HCT116 (cell line): ENCODE measurements at regions not wholly inside any gene's neighbourhood (a gene's known extent, or its start where the extent isn't known, plus 50 kb on each side); places are given as distances from the start of the nearest gene placed in this dataset.

Experiments used
- ATAC-seq: fragments of 200-7000 bp; cut with Tn5 transposase; 2 replicates; pipeline ENCODE4 v1.9.1; 2020; ENCODE audit warnings: mild to moderate bottlenecking, moderate library complexity
- BruUV-seq: library from RNA; stranded (reverse); fragments of 400-500 nt; replicated peaks from 2 replicates; lab custom pipeline; 2021; lab: Mats Ljungman, UMichigan
- CTCF ChIA-PET: fragments of 300-600 bp; sonication (Branson Sonifier 250); formaldehyde crosslinking; loops from one replicate; lab custom pipeline; 2021; ENCODE audit warnings: antibody characterized with exemption; lab: Charles Lee
- POLR2A ChIA-PET: fragments of 300-600, 350-600 bp; sonication (Branson Sonifier 250); formaldehyde crosslinking; loops from one replicate; lab custom pipeline; 2021; ENCODE audit warnings: antibody characterized with exemption; lab: Charles Lee
- RAD21 ChIA-PET, 2 experiments: fragments of 300-600 bp; sonication (Branson Sonifier 250); formaldehyde crosslinking; loops; one replicate each; lab custom pipeline; 2023; ENCODE audit warnings: low total read pairs in 2 of 2; ENCODE audit not compliant: uncharacterized antibody in 2 of 2, unreplicated experiment in 2 of 2, low non-redundant PET in 1 of 2; lab: Charles Lee
- DNase-seq: peaks from one replicate; pipeline ENCODE4 v3.0.0-alpha.2; 2010; ENCODE audit warnings: low read depth, low spot score
- H2AFZ ChIP-seq: fragments of 200-600 bp; shearing (Covaris generic), sonication (generic); 2 replicates; pipeline ENCODE4 v1.6.1; 2017; ENCODE audit warnings: low read depth, mixed run types, mixed read lengths, antibody characterized with exemption, low read length; ENCODE audit not compliant: poor library complexity, severe bottlenecking
- H3K27ac ChIP-seq: 2 replicates; pipeline ENCODE4 v1.5.1; 2012; ENCODE audit warnings: low read depth, low read length
- H3K27me3 ChIP-seq: fragments of 200-600 bp; sonication (generic); 2 replicates; pipeline ENCODE4 v1.6.1; 2016; ENCODE audit warnings: mixed run types, low read length, mixed read lengths; ENCODE audit not compliant: insufficient read depth
- H3K36me3 ChIP-seq, 2 experiments: fragments of 200-500 bp in 1 of 2; fragments of 200-600 bp in 1 of 2; sonication (Bioruptor generic) in 1 of 2; sonication (generic) in 1 of 2; 2 replicates each; pipeline versions ENCODE4 v1.5.1 to v1.6.1; 2014 to 2016; ENCODE audit warnings: low read length in 2 of 2, inconsistent platforms in 1 of 2, mixed read lengths in 1 of 2, mixed run types in 1 of 2; ENCODE audit not compliant: insufficient read depth in 2 of 2, control insufficient read depth in 1 of 2
- H3K4me1 ChIP-seq, 2 experiments: fragments of 200-600 bp in 1 of 2; sonication (generic) in 1 of 2; 2 replicates each; pipeline versions ENCODE4 v1.5.1 to v1.6.1; 2012 to 2017; ENCODE audit warnings: low read length in 2 of 2, inconsistent platforms in 1 of 2, mild to moderate bottlenecking in 1 of 2, mixed read lengths in 1 of 2, mixed run types in 1 of 2, moderate library complexity in 1 of 2; ENCODE audit not compliant: insufficient read depth in 2 of 2, control insufficient read depth in 1 of 2
- H3K4me2 ChIP-seq: fragments of 200-600 bp; sonication (generic); 2 replicates; pipeline ENCODE4 v1.6.1; 2017; ENCODE audit warnings: mixed run types, low read length, mixed read lengths
- H3K4me3 ChIP-seq, 2 experiments: fragments of 200-600 bp in 1 of 2; sonication (generic) in 1 of 2; replicated peaks in 1 of 2; 2 replicates each; pipeline ENCODE4 v1.5.1; 2011 to 2016; ENCODE audit warnings: low read length in 2 of 2, control low read depth in 1 of 2, low read depth in 1 of 2, mild to moderate bottlenecking in 1 of 2, mixed read lengths in 1 of 2, mixed run types in 1 of 2
- H3K79me2 ChIP-seq: fragments of 200-600 bp; sonication (generic); 2 replicates; pipeline ENCODE4 v1.6.1; 2017; ENCODE audit warnings: mild to moderate bottlenecking, mixed run types, low read length, moderate library complexity, mixed read lengths; ENCODE audit not compliant: insufficient read depth
- H3K9ac ChIP-seq: fragments of 200-600 bp; sonication (generic); 2 replicates; pipeline ENCODE4 v1.6.1; 2016; ENCODE audit warnings: low read length, mixed read lengths
- H3K9me2 ChIP-seq: fragments of 200-600 bp; sonication (generic), shearing (Covaris generic); 2 replicates; pipeline ENCODE4 v1.6.1; 2017; ENCODE audit warnings: mixed run types, mild to moderate bottlenecking, moderate library complexity; ENCODE audit not compliant: insufficient read depth
- H3K9me3 ChIP-seq, 2 experiments: fragments of 200-500 bp in 1 of 2; fragments of 200-600 bp in 1 of 2; sonication (Bioruptor generic) in 1 of 2; sonication (generic) in 1 of 2; 2 replicates each; pipeline ENCODE4 v1.6.1; 2014 to 2017; ENCODE audit warnings: low read length in 2 of 2, mixed read lengths in 2 of 2, inconsistent platforms in 1 of 2, low read depth in 1 of 2, mild to moderate bottlenecking in 1 of 2, mixed run types in 1 of 2, moderate library complexity in 1 of 2; ENCODE audit not compliant: control insufficient read depth in 1 of 2, insufficient read depth in 1 of 2
- H4K20me1 ChIP-seq: fragments of 200-600 bp; sonication (generic), shearing (Covaris generic); 2 replicates; pipeline ENCODE4 v1.6.1; 2017; ENCODE audit warnings: mixed run types, mild to moderate bottlenecking, moderate library complexity; ENCODE audit not compliant: insufficient read depth
- CBX3 ChIP-seq: IDR thresholded peaks from 2 replicates; pipeline ENCODE4 v1.6.1; 2012; ENCODE audit warnings: low read depth
- CEBPB ChIP-seq: IDR thresholded peaks from 2 replicates; pipeline ENCODE4 v1.6.1; 2012; ENCODE audit warnings: low read depth
- EGR1 ChIP-seq: IDR thresholded peaks from 2 replicates; pipeline ENCODE4 v1.6.1; 2012; ENCODE audit warnings: low read depth
- EZH2phosphoT487 ChIP-seq: fragments of 200-600 bp; IDR thresholded peaks from 2 replicates; pipeline ENCODE4 v1.6.1; 2018; ENCODE audit warnings: antibody characterized with exemption, borderline replicate concordance
- FOSL1 ChIP-seq: IDR thresholded peaks from 2 replicates; pipeline ENCODE4 v1.6.1; 2012; ENCODE audit warnings: low read depth
- POLR2A ChIP-seq: IDR thresholded peaks from 2 replicates; pipeline ENCODE4 v1.7.0; 2011; ENCODE audit warnings: borderline replicate concordance; ENCODE audit not compliant: insufficient read depth, insufficient read length; ENCODE audit errors: extremely low read depth
- RAD21 ChIP-seq: IDR thresholded peaks from 2 replicates; pipeline ENCODE4 v1.6.1; 2012; ENCODE audit warnings: low read depth, mild to moderate bottlenecking
- SIN3A ChIP-seq: IDR thresholded peaks from 2 replicates; pipeline ENCODE4 v1.6.1; 2012; ENCODE audit warnings: low read depth
- SRF ChIP-seq: IDR thresholded peaks from 2 replicates; pipeline ENCODE4 v1.6.1; 2012; ENCODE audit warnings: low read depth
- ZNF274 ChIP-seq: fragments of 200-500 bp; sonication (Bioruptor generic); IDR thresholded peaks from 2 replicates; pipeline ENCODE4 v1.6.1; 2014; ENCODE audit warnings: mild to moderate bottlenecking, low read depth, low read length, inconsistent platforms
- intact Hi-C: fragments of 100-400 bp; cut with micrococcal nuclease; formaldehyde crosslinking; loops from 2 replicates; pipeline ENCODE4 v1.10.0; 2022
- TF ChIP-seq, protein P1 (sequence below), 3 experiments: fragments of 200-600 bp in 1 of 3; sonication (generic) in 1 of 3; IDR thresholded peaks in 2 of 3; conservative IDR thresholded peaks in 1 of 3; 2 replicates each; pipeline ENCODE4 v1.5.1; 2012 to 2017; ENCODE audit warnings: low read depth in 2 of 3, low read length in 2 of 3, antibody characterized with exemption in 1 of 3, borderline replicate concordance in 1 of 3, control low read depth in 1 of 3, mild to moderate bottlenecking in 1 of 3, mixed read lengths in 1 of 3, mixed run types in 1 of 3, moderate library complexity in 1 of 3; ENCODE audit not compliant: insufficient read depth in 1 of 3
- TF ChIP-seq, protein P2 (sequence below): IDR thresholded peaks from 2 replicates; pipeline ENCODE4 v1.6.1; 2011; ENCODE audit warnings: mild to moderate bottlenecking, low read length, moderate library complexity; ENCODE audit not compliant: insufficient replicate concordance; ENCODE audit errors: extremely low read depth
- TF ChIP-seq, protein P3 (sequence below): IDR thresholded peaks from 2 replicates; pipeline ENCODE4 v1.6.1; 2012; ENCODE audit warnings: low read depth
- TF ChIP-seq, protein P4 (sequence below): IDR thresholded peaks from 2 replicates; pipeline ENCODE4 v1.6.1; 2012

DNA sequence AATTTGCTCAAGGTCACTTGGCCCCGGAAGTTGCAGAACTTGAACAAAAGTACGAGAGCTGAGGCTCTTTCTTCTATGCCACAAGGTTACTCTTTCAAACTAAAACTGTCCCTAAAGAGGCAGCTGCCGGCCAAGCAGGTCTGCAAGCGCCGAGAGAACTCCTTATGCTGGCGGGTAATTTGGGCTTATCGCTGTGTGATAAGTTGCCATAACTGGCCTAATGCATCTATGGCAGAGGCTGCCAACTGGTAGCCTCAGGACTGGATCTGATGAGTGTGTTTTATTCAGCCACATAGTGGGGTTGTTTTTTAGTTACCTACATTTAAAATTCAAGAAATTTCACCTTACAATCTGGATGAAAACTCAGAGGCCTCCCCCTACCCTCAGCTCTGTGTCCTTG is 68.1 kb upstream of the SPOCK1 start:
- Histone ChIP-seq H3K9ac (no peak overlapping the region), H3K9me3 (no peaks in the 10 kb centered on the region), H3K79me2 (no peaks in the 10 kb centered on the region), H3K9me2 (no peaks in the 10 kb centered on the region), H3K27me3 (0 out of 2 replicates have a peak, but pooled peaks cover 6% of the 10 kb centered on the region), H3K4me2 (no peak overlapping the region), H3K27ac (no peak overlapping the region), H3K4me3 (no peak overlapping the region), H4K20me1 (no peaks in the 10 kb centered on the region), H2AFZ (no peak overlapping the region), H3K36me3 (no peaks in the 10 kb centered on the region), H3K4me1 (no peaks in the 10 kb centered on the region)
- no peak for ATAC-seq
- TF ChIP-seq, protein P1, sequence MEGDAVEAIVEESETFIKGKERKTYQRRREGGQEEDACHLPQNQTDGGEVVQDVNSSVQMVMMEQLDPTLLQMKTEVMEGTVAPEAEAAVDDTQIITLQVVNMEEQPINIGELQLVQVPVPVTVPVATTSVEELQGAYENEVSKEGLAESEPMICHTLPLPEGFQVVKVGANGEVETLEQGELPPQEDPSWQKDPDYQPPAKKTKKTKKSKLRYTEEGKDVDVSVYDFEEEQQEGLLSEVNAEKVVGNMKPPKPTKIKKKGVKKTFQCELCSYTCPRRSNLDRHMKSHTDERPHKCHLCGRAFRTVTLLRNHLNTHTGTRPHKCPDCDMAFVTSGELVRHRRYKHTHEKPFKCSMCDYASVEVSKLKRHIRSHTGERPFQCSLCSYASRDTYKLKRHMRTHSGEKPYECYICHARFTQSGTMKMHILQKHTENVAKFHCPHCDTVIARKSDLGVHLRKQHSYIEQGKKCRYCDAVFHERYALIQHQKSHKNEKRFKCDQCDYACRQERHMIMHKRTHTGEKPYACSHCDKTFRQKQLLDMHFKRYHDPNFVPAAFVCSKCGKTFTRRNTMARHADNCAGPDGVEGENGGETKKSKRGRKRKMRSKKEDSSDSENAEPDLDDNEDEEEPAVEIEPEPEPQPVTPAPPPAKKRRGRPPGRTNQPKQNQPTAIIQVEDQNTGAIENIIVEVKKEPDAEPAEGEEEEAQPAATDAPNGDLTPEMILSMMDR (IDR thresholded peaks at IDR 0.05 in 2 of 3, conservative IDR thresholded peaks at IDR 0.05 in 1 of 3; ENCODE audit: borderline replicate concordance in 1 of 3, insufficient read depth in 1 of 3, low read depth in 2 of 3, low read length in 2 of 3), result no peak
- TF ChIP-seq, protein P2, sequence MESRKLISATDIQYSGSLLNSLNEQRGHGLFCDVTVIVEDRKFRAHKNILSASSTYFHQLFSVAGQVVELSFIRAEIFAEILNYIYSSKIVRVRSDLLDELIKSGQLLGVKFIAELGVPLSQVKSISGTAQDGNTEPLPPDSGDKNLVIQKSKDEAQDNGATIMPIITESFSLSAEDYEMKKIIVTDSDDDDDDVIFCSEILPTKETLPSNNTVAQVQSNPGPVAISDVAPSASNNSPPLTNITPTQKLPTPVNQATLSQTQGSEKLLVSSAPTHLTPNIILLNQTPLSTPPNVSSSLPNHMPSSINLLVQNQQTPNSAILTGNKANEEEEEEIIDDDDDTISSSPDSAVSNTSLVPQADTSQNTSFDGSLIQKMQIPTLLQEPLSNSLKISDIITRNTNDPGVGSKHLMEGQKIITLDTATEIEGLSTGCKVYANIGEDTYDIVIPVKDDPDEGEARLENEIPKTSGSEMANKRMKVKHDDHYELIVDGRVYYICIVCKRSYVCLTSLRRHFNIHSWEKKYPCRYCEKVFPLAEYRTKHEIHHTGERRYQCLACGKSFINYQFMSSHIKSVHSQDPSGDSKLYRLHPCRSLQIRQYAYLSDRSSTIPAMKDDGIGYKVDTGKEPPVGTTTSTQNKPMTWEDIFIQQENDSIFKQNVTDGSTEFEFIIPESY, result no peak
- intact Hi-C loops, result no loop called here
- ChIA-PET POLR2A (no interaction called here), RAD21 (no interaction called here), CTCF (no interaction called here)
- DNase-seq, result no peak
- BruUV-seq, result no TSS peak

DNA sequence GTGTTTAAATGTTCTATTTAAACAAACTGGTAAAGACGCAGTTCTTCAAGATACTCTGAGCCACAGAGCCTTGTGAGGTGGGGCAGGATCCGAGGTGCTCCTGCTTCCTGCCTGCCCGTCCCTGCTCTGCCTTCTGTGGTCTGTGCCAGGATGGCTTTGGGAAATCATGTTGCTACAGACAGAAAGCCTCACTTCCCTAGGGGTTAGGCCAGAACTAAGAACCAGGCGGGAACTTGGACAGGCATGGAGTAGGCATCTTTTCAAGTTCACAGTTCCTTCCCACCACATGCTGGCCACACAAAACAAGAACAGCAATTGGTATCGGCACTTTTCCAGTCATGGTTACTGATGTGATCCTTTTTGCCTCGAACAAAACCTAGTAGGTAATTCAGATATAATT is 67.7 kb upstream of the SPOCK1 start:
- H3K27ac ChIP-seq, result no peak overlapping the region
- H3K9me3 ChIP-seq, result no peaks in the 10 kb centered on the region
- no peaks in the 10 kb centered on the region for H4K20me1 ChIP-seq
- DNase-seq, result no peak
- H2AFZ ChIP-seq, result no peak overlapping the region
- H3K27me3 ChIP-seq, result 0 out of 2 replicates have a peak, but pooled peaks cover 6% of the 10 kb centered on the region
- no TSS peak for BruUV-seq
- no peak for ATAC-seq
- POLR2A ChIA-PET, result no interaction called here
- H3K4me2 ChIP-seq, result no peak overlapping the region
- H3K9me2 ChIP-seq, result no peaks in the 10 kb centered on the region
- intact Hi-C loops, result no loop called here
- RAD21 ChIA-PET, result no interaction called here
- no peaks in the 10 kb centered on the region for H3K36me3 ChIP-seq
- H3K4me1 ChIP-seq, result no peaks in the 10 kb centered on the region
- H3K9ac ChIP-seq, result no peak overlapping the region
- no peak overlapping the region for H3K4me3 ChIP-seq
- CTCF ChIA-PET, result no interaction called here
- no peaks in the 10 kb centered on the region for H3K79me2 ChIP-seq
- no peak for TF ChIP-seq FOSL1
- TF ChIP-seq ZNF274, result no peak
- TF ChIP-seq SIN3A, result no peak
- TF ChIP-seq CEBPB, result no peak
- TF ChIP-seq SRF, result no peak
- TF ChIP-seq EGR1, result no peak
- no peak for TF ChIP-seq RAD21
- no peak for TF ChIP-seq EZH2phosphoT487
- TF ChIP-seq CBX3, result no peak
- TF ChIP-seq POLR2A, result no peak
- TF ChIP-seq, protein P3, sequence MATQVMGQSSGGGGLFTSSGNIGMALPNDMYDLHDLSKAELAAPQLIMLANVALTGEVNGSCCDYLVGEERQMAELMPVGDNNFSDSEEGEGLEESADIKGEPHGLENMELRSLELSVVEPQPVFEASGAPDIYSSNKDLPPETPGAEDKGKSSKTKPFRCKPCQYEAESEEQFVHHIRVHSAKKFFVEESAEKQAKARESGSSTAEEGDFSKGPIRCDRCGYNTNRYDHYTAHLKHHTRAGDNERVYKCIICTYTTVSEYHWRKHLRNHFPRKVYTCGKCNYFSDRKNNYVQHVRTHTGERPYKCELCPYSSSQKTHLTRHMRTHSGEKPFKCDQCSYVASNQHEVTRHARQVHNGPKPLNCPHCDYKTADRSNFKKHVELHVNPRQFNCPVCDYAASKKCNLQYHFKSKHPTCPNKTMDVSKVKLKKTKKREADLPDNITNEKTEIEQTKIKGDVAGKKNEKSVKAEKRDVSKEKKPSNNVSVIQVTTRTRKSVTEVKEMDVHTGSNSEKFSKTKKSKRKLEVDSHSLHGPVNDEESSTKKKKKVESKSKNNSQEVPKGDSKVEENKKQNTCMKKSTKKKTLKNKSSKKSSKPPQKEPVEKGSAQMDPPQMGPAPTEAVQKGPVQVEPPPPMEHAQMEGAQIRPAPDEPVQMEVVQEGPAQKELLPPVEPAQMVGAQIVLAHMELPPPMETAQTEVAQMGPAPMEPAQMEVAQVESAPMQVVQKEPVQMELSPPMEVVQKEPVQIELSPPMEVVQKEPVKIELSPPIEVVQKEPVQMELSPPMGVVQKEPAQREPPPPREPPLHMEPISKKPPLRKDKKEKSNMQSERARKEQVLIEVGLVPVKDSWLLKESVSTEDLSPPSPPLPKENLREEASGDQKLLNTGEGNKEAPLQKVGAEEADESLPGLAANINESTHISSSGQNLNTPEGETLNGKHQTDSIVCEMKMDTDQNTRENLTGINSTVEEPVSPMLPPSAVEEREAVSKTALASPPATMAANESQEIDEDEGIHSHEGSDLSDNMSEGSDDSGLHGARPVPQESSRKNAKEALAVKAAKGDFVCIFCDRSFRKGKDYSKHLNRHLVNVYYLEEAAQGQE, result no peak
- TF ChIP-seq, protein P4, sequence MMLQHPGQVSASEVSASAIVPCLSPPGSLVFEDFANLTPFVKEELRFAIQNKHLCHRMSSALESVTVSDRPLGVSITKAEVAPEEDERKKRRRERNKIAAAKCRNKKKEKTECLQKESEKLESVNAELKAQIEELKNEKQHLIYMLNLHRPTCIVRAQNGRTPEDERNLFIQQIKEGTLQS, result no peak
